Stimulated activated CD4-positive, alpha-beta T cell treated with anti-CD3 and anti-CD28 coated beads, Interleukin-1b, Interleukin-23, amount 100 ng/mL, for 1 hour (primary cell): ENCODE measurements at regions not wholly inside any gene's neighbourhood (a gene's known extent, or its start where the extent isn't known, plus 50 kb on each side); places are given as distances from the start of the nearest gene placed in this dataset.
"Not testable (repeated sequence)": the region's sequence is repeated elsewhere in the genome, so short reads cannot be mapped to it uniquely, and the experiment has no call there.

ENCODE experiments used
- DNase-seq, 2 donors: peaks; one replicate each; pipeline ENCODE4 v3.0.0-alpha.2; 2020; ENCODE audit warnings: low read depth in 2 of 2

GRCh38 chr1:29802181-29803068 lies 566.1 kb downstream of the PTPRU start:
- DNase-seq: no peak

GRCh38 chr1:29801561-29801973 lies 565.2 kb downstream of the PTPRU start:
- DNase-seq: no peak

DNA sequence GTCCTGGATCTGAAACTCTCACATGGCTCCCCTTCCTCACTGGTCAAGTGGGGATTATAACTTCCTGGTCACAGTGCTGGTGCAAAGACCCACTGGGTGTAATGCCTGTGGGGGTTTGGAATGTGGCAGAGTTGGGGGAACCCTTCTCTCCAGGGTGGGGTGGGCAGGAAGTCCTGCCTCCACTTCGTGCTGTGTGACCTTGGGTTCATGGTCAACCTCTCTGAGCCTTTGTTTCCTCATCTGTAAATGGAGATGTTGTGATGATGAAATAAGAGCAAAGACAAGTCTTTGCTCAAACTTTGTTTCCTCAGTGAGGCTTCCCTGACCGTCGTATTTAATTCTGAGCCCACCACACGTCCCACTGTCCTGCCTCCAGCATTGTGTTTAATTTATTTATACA lies 564.7 kb downstream of the PTPRU start:
- no peak for DNase-seq

DNA sequence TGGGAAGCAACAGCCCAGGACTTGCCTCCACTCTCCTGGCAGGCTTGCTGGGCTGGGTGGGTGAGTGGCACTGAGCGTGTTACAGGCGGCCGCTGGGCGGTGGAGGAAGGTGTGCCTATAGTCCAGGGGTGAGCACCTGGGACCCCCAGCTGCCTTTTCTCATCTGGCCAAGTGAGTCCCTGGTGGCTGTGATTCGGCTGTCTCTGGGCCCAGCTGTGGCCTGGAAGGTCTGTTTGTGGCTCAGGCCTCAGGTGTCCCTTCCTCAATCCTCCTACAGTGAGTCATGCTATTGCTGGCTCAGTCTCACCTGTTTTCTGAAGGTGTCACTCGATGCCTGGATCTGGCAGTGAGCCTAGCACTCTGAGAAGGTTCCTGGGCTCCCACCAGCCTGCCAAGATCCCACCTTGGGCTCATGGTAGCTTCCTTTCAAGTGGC lies 564.2 kb downstream of the PTPRU start:
- DNase-seq: no peak

DNA sequence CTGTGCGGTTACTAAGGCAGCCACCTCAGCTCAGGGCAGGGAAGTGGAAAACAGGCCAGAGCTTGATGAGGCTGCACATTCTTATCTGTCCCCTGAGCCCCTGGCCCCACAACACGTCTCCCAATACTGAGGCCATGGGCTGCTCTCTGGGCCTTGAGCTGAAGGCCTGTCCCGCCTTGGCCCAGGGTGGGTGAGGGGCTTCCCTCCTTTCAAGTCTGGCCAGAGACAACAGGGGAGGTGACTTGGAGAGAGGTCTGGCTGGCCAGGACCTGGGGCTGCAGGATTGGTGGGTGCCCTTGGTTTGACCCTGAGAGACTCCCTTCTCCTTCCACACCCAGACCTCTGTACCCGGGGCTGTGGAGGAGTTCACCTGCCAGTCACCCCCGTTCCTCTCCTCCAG lies 563.8 kb downstream of the PTPRU start:
- no peak for DNase-seq

DNA sequence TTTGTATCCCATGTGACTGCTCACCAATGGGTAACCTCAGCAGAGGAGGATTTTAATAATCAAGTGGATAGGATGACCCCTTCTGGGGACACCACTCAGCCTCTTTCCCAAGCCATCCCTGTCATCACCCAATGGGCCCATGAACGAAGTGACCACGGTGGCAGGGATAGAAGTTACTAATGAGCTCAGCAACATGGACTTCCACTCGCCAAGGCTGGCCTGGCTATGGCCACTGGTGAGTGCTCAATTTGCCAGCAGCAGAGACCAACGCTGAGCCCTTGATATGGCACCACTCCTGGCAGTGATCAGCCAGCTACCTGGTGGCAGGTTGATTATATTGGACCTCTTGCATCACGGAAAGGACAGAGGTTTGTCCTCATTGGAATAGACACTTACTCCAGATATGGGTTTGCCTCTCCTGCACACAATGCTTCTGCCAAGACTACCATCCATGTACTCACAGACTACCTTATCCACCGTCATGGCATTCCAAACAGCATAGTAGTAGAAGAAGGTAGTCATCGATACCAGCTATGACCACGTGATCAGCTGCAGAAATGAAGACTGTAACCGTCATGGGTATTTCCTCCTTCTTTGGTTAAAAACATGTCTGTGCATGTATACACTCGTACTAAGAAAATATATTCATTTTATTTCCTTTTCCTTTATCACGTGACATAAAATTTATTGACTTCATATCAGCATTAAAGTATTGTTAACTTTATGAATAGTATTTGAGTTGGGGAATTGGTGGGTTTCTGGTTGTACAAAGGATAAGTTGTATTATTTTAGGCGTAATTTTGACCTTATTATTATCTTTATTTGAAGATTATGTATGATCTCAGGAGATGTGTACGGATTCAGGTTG lies 562.6 kb downstream of the PTPRU start:
- no peak for DNase-seq

DNA sequence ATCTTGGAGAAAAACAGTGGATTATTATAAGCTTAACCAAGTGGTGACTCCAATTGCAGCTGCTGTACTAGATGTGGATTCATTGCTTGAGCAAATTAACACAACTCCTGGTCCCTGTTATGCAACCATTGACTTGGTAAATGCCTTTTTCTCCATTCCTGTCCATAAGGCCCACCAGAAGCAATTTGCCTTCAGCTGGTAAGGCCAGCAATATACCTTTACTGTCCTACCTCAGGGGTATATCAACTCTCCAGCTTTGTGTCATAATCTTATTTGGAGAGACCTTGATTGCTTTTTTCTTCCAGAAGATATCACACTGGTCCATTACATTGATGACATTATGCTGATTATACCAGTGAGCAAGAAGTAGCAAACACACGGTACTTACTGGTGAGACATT lies 560.8 kb downstream of the PTPRU start:
- DNase-seq: not testable (repeated sequence)

- DNase-seq: not testable (repeated sequence)
Measured at GRCh38 chr1:29795965-29796364, 559.6 kb downstream of the PTPRU start.

- no peak for DNase-seq
Measured at GRCh38 chr1:29793653-29794348, 557.5 kb downstream of the PTPRU start.

DNA sequence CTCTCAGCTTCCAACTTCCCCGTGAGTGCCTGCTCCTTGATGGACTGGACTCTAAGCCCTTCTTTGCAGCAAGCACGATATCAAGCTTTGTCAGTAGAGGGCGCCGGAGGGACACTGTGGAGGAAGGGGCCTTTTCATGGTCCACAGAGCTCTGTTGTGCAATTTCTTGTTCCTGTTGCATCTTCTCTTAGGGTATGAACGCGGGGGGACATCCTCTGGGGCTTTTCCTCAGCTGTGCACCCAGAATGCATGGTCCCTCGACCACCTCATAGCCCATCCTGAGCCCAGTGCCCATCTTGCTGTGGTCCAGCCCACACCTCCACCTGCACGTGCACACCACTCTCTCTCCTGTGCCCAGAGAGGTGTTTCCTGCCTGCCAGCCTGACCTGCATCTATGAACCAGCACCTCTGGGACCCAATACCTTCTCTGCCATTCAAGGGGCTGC lies 556.8 kb downstream of the PTPRU start:
- peak in 1 of 2 donors; percentile 11 for DNase-seq

DNA sequence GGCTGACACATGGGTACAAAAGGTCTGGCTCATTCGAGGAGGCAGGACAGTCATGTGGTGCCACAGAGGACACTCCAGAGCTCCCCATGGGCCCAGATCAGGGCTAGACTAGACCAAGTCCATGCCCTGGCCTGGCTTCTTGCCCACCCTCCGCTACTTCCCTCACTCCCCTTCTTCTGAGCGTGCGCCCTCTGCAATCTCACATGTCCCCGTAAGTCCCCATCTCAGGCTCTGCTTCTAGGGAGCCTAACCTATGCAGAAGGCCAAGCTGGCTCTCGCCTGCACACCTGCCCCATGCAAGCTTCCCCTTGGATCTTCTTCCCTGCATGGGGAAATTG lies 553.6 kb downstream of the PTPRU start:
- DNase-seq: no peak

GRCh38 chr1:29789221-29789909 lies 553.0 kb downstream of the PTPRU start:
- DNase-seq: no peak

GRCh38 chr1:29786791-29787732 lies 550.7 kb downstream of the PTPRU start:
- DNase-seq: no peak

- no peak for DNase-seq
Measured at GRCh38 chr1:29786195-29786594, 549.9 kb downstream of the PTPRU start.

GRCh38 chr1:29785554-29785953 lies 549.2 kb downstream of the PTPRU start:
- DNase-seq: no peak

DNA sequence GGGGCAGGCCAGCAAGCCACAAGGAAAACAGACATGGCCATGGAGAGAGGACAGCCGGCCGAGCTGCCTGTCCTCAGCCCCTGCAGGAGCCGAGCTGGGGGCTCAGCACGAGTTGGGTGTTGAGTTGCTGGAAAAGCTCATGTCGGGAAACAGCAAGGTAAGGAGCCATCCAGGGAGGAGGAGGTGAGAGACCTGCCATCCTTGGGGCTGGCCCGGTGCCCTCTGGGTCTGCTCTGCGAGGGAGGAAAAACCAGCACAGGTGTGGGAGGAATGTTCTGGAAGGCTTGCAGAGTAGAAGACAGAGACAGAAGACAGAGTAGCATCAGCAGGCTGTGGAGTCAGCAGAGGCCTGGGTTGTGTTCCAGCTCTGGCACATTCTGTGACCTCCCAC lies 548.8 kb downstream of the PTPRU start:
- DNase-seq: no peak

DNA sequence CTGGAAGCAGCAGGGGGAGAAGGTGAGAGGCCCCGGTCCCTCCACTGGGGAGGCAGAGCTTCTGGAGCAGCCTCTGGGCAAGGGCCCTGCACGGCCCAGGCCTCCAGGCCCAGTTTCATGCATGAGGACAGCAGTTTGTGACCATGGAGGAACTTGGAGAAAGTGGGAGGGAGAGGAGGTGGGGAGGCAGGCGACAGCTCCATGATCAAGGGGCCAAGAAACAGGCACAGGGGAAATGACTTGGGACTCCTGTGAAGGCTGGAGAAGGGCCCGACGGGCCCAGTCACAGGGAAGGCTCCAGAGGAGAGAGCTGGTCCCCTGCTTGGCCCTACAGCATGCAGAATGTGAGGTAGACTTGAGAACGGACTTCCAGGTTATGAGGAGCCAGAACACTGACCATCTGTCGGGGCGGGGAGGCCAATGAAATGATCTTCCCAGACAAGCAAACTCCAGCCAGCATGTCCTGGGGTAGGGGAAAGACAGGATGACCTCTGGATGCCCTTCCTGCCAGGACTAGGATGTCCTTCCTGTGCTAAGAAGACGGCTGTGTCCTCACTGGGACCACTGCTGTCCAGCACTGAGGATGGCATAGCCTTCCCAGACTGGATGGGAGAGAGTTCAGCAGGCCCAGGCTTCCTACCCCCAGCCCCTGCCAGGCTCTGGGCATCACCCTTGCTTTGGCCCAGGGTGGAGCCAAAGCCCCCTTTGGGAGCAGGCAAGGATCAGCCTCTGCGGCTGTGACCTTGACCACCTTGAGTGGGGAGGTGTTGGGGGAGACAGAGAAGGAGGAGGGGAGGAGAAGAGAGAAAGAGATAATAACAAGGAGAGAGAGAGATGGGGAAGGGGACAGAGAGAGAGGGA lies 548.2 kb downstream of the PTPRU start:
- no peak for DNase-seq

- no peak for DNase-seq
Measured at GRCh38 chr1:29783508-29784275, 547.4 kb downstream of the PTPRU start.
